GM23338 (cell line): ENCODE measurements at regions not wholly inside any gene's neighbourhood (a gene's known extent, or its start where the extent isn't known, plus 50 kb on each side); places are given as distances from the start of the nearest gene placed in this dataset.

Source experiments
- ATAC-seq: fragments of 200-7000 bp; cut with Tn5 transposase; 3 replicates; pipeline ENCODE4 v1.9.1; 2020
- DNase-seq: peaks from one replicate; pipeline ENCODE4 v3.0.0-alpha.2; 2015; ENCODE audit warnings: low spot score
- H2AFZ ChIP-seq: fragments of 200-600 bp; sonication (generic); 2 replicates; pipeline ENCODE4 v1.8.0; 2016; ENCODE audit warnings: antibody characterized with exemption, mild to moderate bottlenecking, moderate library complexity
- H3F3A ChIP-seq: fragments of 200-600 bp; sonication (generic); replicated peaks from 2 replicates; pipeline ENCODE4 v1.8.0; 2017; ENCODE audit warnings: antibody characterized with exemption, mixed run types, low read depth
- H3K27ac ChIP-seq: fragments of 200-600 bp; sonication (generic); 2 replicates; pipeline ENCODE4 v1.6.1; 2016; ENCODE audit warnings: low read depth
- H3K27me3 ChIP-seq: fragments of 200-600 bp; sonication (generic); 2 replicates; pipeline ENCODE4 v1.8.0; 2016; ENCODE audit warnings: mild to moderate bottlenecking, mixed run types, moderate library complexity; ENCODE audit not compliant: insufficient read depth
- H3K36me3 ChIP-seq: fragments of 200-600 bp; sonication (generic); 2 replicates; pipeline ENCODE4 v1.8.0; 2016; ENCODE audit warnings: mild to moderate bottlenecking; ENCODE audit not compliant: insufficient read depth
- H3K4me1 ChIP-seq: fragments of 200-600 bp; sonication (generic); 2 replicates; pipeline ENCODE4 v1.8.0; 2016; ENCODE audit warnings: mild to moderate bottlenecking, moderate library complexity; ENCODE audit not compliant: insufficient read depth
- H3K4me2 ChIP-seq: fragments of 200-600 bp; sonication (generic); 2 replicates; pipeline ENCODE4 v1.7.1; 2017; ENCODE audit warnings: mixed run types
- H3K4me3 ChIP-seq: fragments of 200-600 bp; sonication (generic); 2 replicates; pipeline ENCODE4 v1.6.1; 2016; ENCODE audit warnings: mixed run types
- H3K79me2 ChIP-seq: fragments of 200-600 bp; sonication (generic); replicated peaks from 2 replicates; pipeline ENCODE4 v1.8.0; 2017; ENCODE audit warnings: mild to moderate bottlenecking; ENCODE audit not compliant: insufficient read depth
- H3K9me2 ChIP-seq: fragments of 200-600 bp; sonication (generic); 2 replicates; pipeline ENCODE4 v1.8.0; 2017; ENCODE audit not compliant: insufficient read depth
- H4K20me1 ChIP-seq: fragments of 200-600 bp; sonication (generic); replicated peaks from 2 replicates; pipeline ENCODE4 v1.8.0; 2017; ENCODE audit warnings: mild to moderate bottlenecking; ENCODE audit not compliant: insufficient read depth
- H3K27ac Mint-ChIP-seq: 2 replicates; pipeline ENCODE4 v1.8.0; 2020; ENCODE audit warnings: inconsistent platforms, mild to moderate bottlenecking, moderate library complexity, mixed read lengths
- H3K27me3 Mint-ChIP-seq: 3 replicates; pipeline ENCODE4 v1.8.0; 2022; ENCODE audit warnings: low read depth, mild to moderate bottlenecking, moderate library complexity, mixed read lengths, inconsistent platforms; ENCODE audit not compliant: insufficient read depth, poor library complexity
- H3K36me3 Mint-ChIP-seq: 3 replicates; pipeline ENCODE4 v1.8.0; 2021; ENCODE audit warnings: low read depth, mild to moderate bottlenecking, inconsistent platforms, moderate library complexity, mixed read lengths
- H3K4me1 Mint-ChIP-seq: 3 replicates; pipeline ENCODE4 v1.8.0; 2020; ENCODE audit warnings: mild to moderate bottlenecking, inconsistent platforms, mixed read lengths
- H3K4me3 Mint-ChIP-seq: 3 replicates; pipeline ENCODE4 v1.8.0; 2021; ENCODE audit warnings: moderate library complexity, mild to moderate bottlenecking, inconsistent platforms, mixed read lengths
- H3K9me3 Mint-ChIP-seq: 3 replicates; pipeline ENCODE4 v1.8.0; 2020; ENCODE audit warnings: moderate library complexity, mild to moderate bottlenecking, inconsistent platforms, mixed read lengths
- CREB1 ChIP-seq: fragments of 250-450 bp; sonication (Bioruptor Pico); IDR thresholded peaks from 2 replicates; pipeline ENCODE4 v1.5.0; 2020; ENCODE audit warnings: low read depth, mild to moderate bottlenecking, moderate library complexity
- CTCF ChIP-seq, 2 experiments: fragments of 200-600 bp in 1 of 2; sonication (generic) in 1 of 2; conservative IDR thresholded peaks; 2 replicates each; pipeline versions ENCODE4 v1.5.1 to v1.6.1; 2016 to 2017; ENCODE audit warnings: antibody characterized with exemption in 2 of 2, low read depth in 2 of 2, mild to moderate bottlenecking in 2 of 2, moderate library complexity in 1 of 2
- ETS1 ChIP-seq: IDR thresholded peaks from 2 replicates; pipeline ENCODE4 v1.6.1; 2016; ENCODE audit warnings: antibody characterized with exemption
- EZH2phosphoT487 ChIP-seq: fragments of 200-600 bp; sonication (generic); IDR thresholded peaks from one replicate; pipeline ENCODE4 v1.8.1; 2018; ENCODE audit warnings: antibody characterized with exemption; ENCODE audit not compliant: unreplicated experiment
- NANOG ChIP-seq: IDR thresholded peaks from 2 replicates; pipeline ENCODE4 v1.6.1; 2016; ENCODE audit warnings: antibody characterized with exemption, borderline replicate concordance
- POLR2AphosphoS5 ChIP-seq: IDR thresholded peaks from 2 replicates; pipeline ENCODE4 v1.6.1; 2016; ENCODE audit warnings: antibody characterized with exemption, low read depth
- TF ChIP-seq, protein P1 (sequence below): fragments of 250-450 bp; sonication (Bioruptor Pico); IDR thresholded peaks from 2 replicates; pipeline ENCODE4 v1.5.0; 2020; ENCODE audit warnings: mild to moderate bottlenecking, moderate library complexity

GRCh38 chr3:153666991-153667740, 454.0 kb upstream of the ARHGEF26 start:
- 0 out of 2 replicates have a peak overlapping the region, but pooled peaks have one; percentile 9 for H3K4me2 ChIP-seq
- no peak; the same call in 2 of the 3 replicates for ATAC-seq
- peak overlapping the region; percentile 64; the same call in 1 of the 2 replicates for H3K27ac Mint-ChIP-seq
- H3K9me3 Mint-ChIP-seq: no peaks in the 10 kb centered on the region
- H2AFZ ChIP-seq: no peak overlapping the region; the same call in 1 of the 2 replicates
- H3F3A ChIP-seq: no peaks in the 10 kb centered on the region
- H3K27ac ChIP-seq: no peak overlapping the region
- H3K27me3 Mint-ChIP-seq: peaks cover 2% of the 10 kb centered on the region
- no peaks in the 10 kb centered on the region for H3K79me2 ChIP-seq
- H3K4me3 ChIP-seq: no peak overlapping the region
- DNase-seq: peak; percentile 5
- peaks cover 14% of the 10 kb centered on the region for H3K4me1 ChIP-seq
- TF ChIP-seq CREB1: no peak
- TF ChIP-seq CTCF (conservative IDR thresholded peaks at IDR 0.05; ENCODE audit: low read depth in 2 of 2): no peak
- TF ChIP-seq ETS1: no peak
- no peak for TF ChIP-seq POLR2AphosphoS5
- no peak for TF ChIP-seq EZH2phosphoT487
- TF ChIP-seq, protein P1, sequence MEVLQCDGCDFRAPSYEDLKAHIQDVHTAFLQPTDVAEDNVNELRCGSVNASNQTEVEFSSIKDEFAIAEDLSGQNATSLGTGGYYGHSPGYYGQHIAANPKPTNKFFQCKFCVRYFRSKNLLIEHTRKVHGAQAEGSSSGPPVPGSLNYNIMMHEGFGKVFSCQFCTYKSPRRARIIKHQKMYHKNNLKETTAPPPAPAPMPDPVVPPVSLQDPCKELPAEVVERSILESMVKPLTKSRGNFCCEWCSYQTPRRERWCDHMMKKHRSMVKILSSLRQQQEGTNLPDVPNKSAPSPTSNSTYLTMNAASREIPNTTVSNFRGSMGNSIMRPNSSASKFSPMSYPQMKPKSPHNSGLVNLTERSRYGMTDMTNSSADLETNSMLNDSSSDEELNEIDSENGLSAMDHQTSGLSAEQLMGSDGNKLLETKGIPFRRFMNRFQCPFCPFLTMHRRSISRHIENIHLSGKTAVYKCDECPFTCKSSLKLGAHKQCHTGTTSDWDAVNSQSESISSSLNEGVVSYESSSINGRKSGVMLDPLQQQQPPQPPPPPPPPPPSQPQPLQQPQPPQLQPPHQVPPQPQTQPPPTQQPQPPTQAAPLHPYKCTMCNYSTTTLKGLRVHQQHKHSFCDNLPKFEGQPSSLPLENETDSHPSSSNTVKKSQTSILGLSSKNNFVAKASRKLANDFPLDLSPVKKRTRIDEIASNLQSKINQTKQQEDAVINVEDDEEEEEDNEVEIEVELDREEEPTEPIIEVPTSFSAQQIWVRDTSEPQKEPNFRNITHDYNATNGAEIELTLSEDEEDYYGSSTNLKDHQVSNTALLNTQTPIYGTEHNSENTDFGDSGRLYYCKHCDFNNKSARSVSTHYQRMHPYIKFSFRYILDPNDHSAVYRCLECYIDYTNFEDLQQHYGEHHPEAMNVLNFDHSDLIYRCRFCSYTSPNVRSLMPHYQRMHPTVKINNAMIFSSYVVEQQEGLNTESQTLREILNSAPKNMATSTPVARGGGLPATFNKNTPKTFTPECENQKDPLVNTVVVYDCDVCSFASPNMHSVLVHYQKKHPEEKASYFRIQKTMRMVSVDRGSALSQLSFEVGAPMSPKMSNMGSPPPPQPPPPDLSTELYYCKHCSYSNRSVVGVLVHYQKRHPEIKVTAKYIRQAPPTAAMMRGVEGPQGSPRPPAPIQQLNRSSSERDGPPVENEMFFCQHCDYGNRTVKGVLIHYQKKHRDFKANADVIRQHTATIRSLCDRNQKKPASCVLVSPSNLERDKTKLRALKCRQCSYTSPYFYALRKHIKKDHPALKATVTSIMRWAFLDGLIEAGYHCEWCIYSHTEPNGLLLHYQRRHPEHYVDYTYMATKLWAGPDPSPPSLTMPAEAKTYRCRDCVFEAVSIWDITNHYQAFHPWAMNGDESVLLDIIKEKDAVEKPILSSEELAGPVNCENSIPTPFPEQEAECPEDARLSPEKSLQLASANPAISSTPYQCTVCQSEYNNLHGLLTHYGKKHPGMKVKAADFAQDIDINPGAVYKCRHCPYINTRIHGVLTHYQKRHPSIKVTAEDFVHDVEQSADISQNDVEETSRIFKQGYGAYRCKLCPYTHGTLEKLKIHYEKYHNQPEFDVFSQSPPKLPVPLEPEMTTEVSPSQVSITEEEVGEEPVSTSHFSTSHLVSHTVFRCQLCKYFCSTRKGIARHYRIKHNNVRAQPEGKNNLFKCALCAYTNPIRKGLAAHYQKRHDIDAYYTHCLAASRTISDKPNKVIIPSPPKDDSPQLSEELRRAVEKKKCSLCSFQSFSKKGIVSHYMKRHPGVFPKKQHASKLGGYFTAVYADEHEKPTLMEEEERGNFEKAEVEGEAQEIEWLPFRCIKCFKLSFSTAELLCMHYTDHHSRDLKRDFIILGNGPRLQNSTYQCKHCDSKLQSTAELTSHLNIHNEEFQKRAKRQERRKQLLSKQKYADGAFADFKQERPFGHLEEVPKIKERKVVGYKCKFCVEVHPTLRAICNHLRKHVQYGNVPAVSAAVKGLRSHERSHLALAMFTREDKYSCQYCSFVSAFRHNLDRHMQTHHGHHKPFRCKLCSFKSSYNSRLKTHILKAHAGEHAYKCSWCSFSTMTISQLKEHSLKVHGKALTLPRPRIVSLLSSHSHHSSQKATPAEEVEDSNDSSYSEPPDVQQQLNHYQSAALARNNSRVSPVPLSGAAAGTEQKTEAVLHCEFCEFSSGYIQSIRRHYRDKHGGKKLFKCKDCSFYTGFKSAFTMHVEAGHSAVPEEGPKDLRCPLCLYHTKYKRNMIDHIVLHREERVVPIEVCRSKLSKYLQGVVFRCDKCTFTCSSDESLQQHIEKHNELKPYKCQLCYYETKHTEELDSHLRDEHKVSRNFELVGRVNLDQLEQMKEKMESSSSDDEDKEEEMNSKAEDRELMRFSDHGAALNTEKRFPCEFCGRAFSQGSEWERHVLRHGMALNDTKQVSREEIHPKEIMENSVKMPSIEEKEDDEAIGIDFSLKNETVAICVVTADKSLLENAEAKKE (CRISPR knock-in tag): no peak
- no peak for TF ChIP-seq NANOG
- H3K36me3 ChIP-seq: no peaks in the 10 kb centered on the region
- peaks cover 13% of the 10 kb centered on the region for H3K4me1 Mint-ChIP-seq
- H4K20me1 ChIP-seq: no peaks in the 10 kb centered on the region
- H3K27me3 ChIP-seq: no peaks in the 10 kb centered on the region
- H3K36me3 Mint-ChIP-seq: no peaks in the 10 kb centered on the region
- H3K9me2 ChIP-seq: no peaks in the 10 kb centered on the region; the same call in 1 of the 2 replicates
- no peak overlapping the region for H3K4me3 Mint-ChIP-seq
